Sigmoid colon (tissue), 6 donors: ENCODE measurements at regions not wholly inside any gene's neighbourhood (a gene's known extent, or its start where the extent isn't known, plus 50 kb on each side); places are given as distances from the start of the nearest gene placed in this dataset.

Experiments
- DNase-seq: peaks from one replicate; pipeline ENCODE4 v3.0.0-alpha.2; 2019
- H3K27ac ChIP-seq, 4 donors: fragments of 200-600 bp; sonication (generic); one replicate each; pipeline ENCODE4 v1.5.1; 2016 to 2019; ENCODE audit warnings: mild to moderate bottlenecking in 1 of 4
- H3K27me3 ChIP-seq, 3 donors: fragments of 200-600 bp; sonication (generic); one replicate each; pipeline ENCODE4 v1.5.1; 2019; ENCODE audit warnings: mild to moderate bottlenecking in 1 of 3
- H3K36me3 ChIP-seq, 4 donors: fragments of 200-600 bp; sonication (generic); one replicate each; pipeline ENCODE4 v1.5.1; 2016 to 2019
- H3K4me1 ChIP-seq, 4 donors: fragments of 200-600 bp; sonication (generic); one replicate each; pipeline ENCODE4 v1.5.1; 2017 to 2019
- H3K4me3 ChIP-seq, 4 donors: fragments of 200-600 bp; sonication (generic); one replicate each; pipeline ENCODE4 v1.5.1; 2017 to 2019; ENCODE audit warnings: mild to moderate bottlenecking in 2 of 4, moderate library complexity in 1 of 4
- H3K9me3 ChIP-seq, 4 donors: fragments of 200-600 bp in 3 of 4; sonication (generic) in 3 of 4; one replicate each; pipeline versions ENCODE4 v1.5.1 to v1.6.1; 2013 to 2019
- CTCF ChIP-seq, 4 experiments: fragments of 450-650 bp in 3 of 4; fragments of 200-600 bp in 1 of 4; IDR thresholded peaks; one replicate each; pipeline ENCODE4 v1.5.1; 2016 to 2019; ENCODE audit warnings: antibody characterized with exemption in 4 of 4, mild to moderate bottlenecking in 3 of 4, moderate library complexity in 2 of 4
- EP300 ChIP-seq, 4 donors: sonication (generic); formaldehyde crosslinking; IDR thresholded peaks; one replicate each; pipeline ENCODE4 v1.6.1; 2017; ENCODE audit warnings: antibody characterized with exemption in 4 of 4
- POLR2A ChIP-seq, 2 donors: fragments of 450-650 bp; IDR thresholded peaks; one replicate each; pipeline ENCODE4 v1.6.1; 2016; ENCODE audit warnings: antibody characterized with exemption in 2 of 2, mild to moderate bottlenecking in 2 of 2, moderate library complexity in 2 of 2
- POLR2AphosphoS5 ChIP-seq, 4 donors: sonication (generic); formaldehyde crosslinking; IDR thresholded peaks; one replicate each; pipeline ENCODE4 v1.6.1; 2017; ENCODE audit warnings: antibody characterized with exemption in 4 of 4
- WGBS, 2 donors: extraction: QIAGEN DNeasy Blood & Tissue Kit; methylation state at CpG; one replicate each; pipeline ENCODE4 v1.1.7; 2013; 5-methylcytosine and 5-hydroxymethylcytosine counted together
- intact Hi-C: fragments of 100-400 bp; cut with DNase I; formaldehyde crosslinking; loops from one replicate; pipeline ENCODE4 v1.15.1; 2023
- donor health status: healthy with polysubstance abuse.
- donor health status: healthy.

GRCh38 chr2:39524061-39524460, 87.0 kb upstream of the MAP4K3 start:
- Histone ChIP-seq H3K4me3 (no peak overlapping the region), H3K9me3 (no peaks in the 10 kb centered on the region), H3K4me1 (peaks cover 0 to 30% (median 14%) of the 10 kb centered on the region in 4 donors), H3K27ac (peak overlapping the region in 1 of 4 donors; percentile 18), H3K36me3 (no peaks in the 10 kb centered on the region), H3K27me3 (no peaks in the 10 kb centered on the region)
- WGBS, 2 donors, result 93 to 94% methylated on average over 2 of the region's 2 CpGs
- DNase-seq, result no peak
- intact Hi-C loops, result no loop called here
- TF ChIP-seq POLR2A (IDR thresholded peaks at IDR 0.05) (no peak), POLR2AphosphoS5 (IDR thresholded peaks at IDR 0.05) (no peak), EP300 (IDR thresholded peaks at IDR 0.05) (no peak), CTCF (IDR thresholded peaks at IDR 0.05) (no peak)

GRCh38 chr2:39524756-39525635, 87.9 kb upstream of the MAP4K3 start:
- 85 to 91% methylated on average over 7 of the region's 7 CpGs for WGBS, 2 donors
- no peak for TF ChIP-seq POLR2A (IDR thresholded peaks at IDR 0.05)
- TF ChIP-seq POLR2AphosphoS5 (IDR thresholded peaks at IDR 0.05), result no peak
- TF ChIP-seq CTCF (IDR thresholded peaks at IDR 0.05), result no peak
- TF ChIP-seq EP300 (IDR thresholded peaks at IDR 0.05), result no peak
- no peak for DNase-seq
- intact Hi-C loops, result no loop called here
- Histone ChIP-seq H3K27ac (no peak overlapping the region), H3K27me3 (no peaks in the 10 kb centered on the region), H3K36me3 (no peaks in the 10 kb centered on the region), H3K4me1 (peaks cover 0 to 30% (median 14%) of the 10 kb centered on the region in 4 donors), H3K4me3 (no peak overlapping the region), H3K9me3 (no peaks in the 10 kb centered on the region)

DNA sequence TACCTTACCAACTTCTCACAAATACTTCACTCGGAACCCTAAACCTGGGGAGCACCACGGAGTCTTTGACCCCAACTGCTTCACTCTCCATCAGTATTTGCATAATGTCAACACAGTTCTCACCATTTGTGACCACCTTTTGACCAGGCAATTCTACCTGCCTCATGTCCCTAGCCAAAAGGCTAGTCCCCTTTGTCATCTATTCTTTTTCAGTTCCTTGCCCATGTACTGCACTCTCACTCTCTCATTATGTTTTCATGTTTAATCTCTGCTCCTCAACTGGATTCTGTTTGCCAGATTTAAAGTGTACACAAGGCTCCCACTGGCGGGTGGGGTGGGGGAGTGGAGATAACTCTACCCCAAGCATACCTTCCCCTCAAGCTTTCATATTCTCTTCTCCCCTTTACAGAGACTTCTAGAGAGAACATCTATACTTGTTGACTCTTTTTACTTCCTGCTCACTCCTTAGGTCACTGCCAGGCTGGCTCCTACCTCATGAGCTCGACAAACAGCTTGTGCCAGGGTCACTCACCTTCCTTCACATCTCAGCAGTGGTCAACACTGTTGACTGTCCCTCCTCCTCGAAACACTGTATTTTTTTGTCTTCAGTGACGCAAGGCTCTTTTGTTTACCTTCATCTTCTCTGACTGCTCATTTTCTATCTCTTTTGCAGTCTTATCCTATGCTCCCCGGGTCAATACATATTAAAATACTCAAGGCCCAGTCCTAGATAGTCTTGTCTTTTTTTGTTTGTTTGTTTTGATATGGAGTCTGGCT, 88.7 kb upstream of the MAP4K3 start:
- Histone ChIP-seq H3K4me1 (peaks cover 0 to 30% (median 14%) of the 10 kb centered on the region in 4 donors), H3K27me3 (no peaks in the 10 kb centered on the region), H3K9me3 (no peaks in the 10 kb centered on the region), H3K27ac (no peak overlapping the region), H3K4me3 (no peak overlapping the region), H3K36me3 (no peaks in the 10 kb centered on the region)
- TF ChIP-seq EP300 (IDR thresholded peaks at IDR 0.05), result no peak
- TF ChIP-seq POLR2AphosphoS5 (IDR thresholded peaks at IDR 0.05), result no peak
- WGBS, 2 donors, result 93% methylated on average over 7 of the region's 7 CpGs
- DNase-seq, result no peak
- intact Hi-C loops, result no loop called here

DNA sequence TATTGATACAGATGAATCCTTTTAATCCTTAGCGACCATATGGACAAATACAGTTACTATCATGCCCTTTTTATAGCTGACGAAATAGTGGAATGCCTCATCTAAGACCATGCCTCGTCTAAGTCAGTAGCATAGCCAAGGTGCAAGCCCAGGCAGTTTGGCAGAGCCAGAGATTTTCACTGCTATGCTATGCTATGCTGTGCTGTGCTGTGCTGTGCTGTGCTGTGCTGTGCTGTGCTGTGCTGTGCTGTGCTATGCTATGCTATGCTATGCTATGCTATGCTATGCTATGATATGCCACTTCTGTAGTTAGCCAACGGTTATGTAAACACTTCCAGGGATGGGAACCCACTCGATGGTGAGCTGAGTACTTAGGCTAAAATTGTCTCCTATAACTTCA, 91.6 kb upstream of the MAP4K3 start:
- TF ChIP-seq POLR2A (IDR thresholded peaks at IDR 0.05) (no peak), CTCF (IDR thresholded peaks at IDR 0.05) (no peak), POLR2AphosphoS5 (IDR thresholded peaks at IDR 0.05) (no peak), EP300 (IDR thresholded peaks at IDR 0.05) (no peak)
- peaks cover 0 to 21% (median 7%) of the 10 kb centered on the region in 4 donors for H3K4me1 ChIP-seq
- 84 to 87% methylated on average over 5 of the region's 5 CpGs for whole genome bisulfite sequencing, 2 donors
- H3K9me3 ChIP-seq, result no peaks in the 10 kb centered on the region
- DNase-seq, result no peak
- intact Hi-C loops, result no loop called here
- H3K36me3 ChIP-seq, result no peaks in the 10 kb centered on the region
- H3K27ac ChIP-seq, result no peak overlapping the region
- no peak overlapping the region for H3K4me3 ChIP-seq
- no peaks in the 10 kb centered on the region for H3K27me3 ChIP-seq

DNA sequence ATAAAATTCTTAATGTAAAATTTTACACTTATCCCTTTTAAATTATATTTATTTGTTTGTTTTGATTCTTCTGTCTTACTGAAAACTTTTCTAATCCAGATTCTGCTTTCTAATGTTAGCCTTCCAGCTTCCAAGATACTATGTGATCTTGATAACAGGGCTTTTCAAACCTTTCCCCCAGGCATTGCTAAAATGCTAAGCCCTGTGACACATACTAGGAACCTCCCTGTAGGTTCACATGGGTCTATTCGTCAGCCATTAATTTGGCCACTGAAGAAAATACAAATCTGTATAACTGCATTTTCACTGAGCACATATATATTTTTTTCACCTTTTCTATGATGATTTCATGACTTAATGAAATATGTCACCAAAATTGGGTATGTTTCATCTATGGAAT, 92.8 kb upstream of the MAP4K3 start:
- Histone ChIP-seq H3K36me3 (no peaks in the 10 kb centered on the region), H3K9me3 (no peaks in the 10 kb centered on the region), H3K27me3 (no peaks in the 10 kb centered on the region), H3K27ac (no peak overlapping the region), H3K4me3 (no peak overlapping the region), H3K4me1 (peaks cover 0 to 9% (median 4%) of the 10 kb centered on the region in 4 donors)
- no peak for DNase-seq
- no peak for TF ChIP-seq CTCF (IDR thresholded peaks at IDR 0.05)
- TF ChIP-seq POLR2A (IDR thresholded peaks at IDR 0.05), result no peak
- no peak for TF ChIP-seq POLR2AphosphoS5 (IDR thresholded peaks at IDR 0.05)
- TF ChIP-seq EP300 (IDR thresholded peaks at IDR 0.05), result no peak
- intact Hi-C loops, result no loop called here
- 91 to 94% methylated on average over 1 of the region's 1 CpG for WGBS, 2 donors
